ENCODE measurements at regions not wholly inside any gene's neighbourhood (a gene's known extent, or its start where the extent isn't known, plus 50 kb on each side); places are given as distances from the start of the nearest gene placed in this dataset.

DNA sequence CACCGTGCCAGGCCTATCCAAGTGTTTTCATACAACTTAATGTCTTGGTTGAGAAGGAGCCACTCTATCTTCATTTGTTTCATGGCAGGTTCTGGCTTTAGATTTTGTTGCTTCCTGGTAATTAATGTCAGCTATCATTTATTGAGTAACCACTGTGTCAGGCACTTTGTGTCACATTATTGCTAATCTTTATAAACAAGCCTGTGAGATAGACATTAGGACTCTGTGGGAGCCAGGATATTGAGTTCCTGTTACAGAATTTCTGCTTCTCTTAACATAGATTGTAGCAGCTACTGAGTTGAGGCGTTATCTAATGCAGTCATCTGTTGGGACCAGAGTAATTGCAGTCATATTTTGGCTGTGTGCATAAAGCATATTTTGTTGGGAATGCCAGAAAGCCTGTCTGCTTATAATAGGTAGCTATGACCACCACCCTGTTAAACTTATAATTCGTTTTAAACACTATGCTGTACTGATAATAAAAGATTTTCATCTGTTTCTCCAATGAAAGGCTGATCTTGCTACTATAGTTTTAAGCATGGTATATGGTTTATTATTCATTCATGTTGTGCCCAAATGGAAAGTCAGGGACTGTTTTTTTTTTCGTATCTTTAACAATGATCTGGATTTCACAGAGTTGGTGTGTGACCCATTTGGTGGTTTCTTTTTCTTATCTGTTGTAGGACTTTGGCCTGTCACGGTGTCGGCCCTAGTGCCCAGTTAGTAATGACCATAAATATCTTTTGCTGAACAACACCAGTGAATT, 432.6 kb downstream of the PCNX1 start:
- TF ChIP-seq, protein P1, sequence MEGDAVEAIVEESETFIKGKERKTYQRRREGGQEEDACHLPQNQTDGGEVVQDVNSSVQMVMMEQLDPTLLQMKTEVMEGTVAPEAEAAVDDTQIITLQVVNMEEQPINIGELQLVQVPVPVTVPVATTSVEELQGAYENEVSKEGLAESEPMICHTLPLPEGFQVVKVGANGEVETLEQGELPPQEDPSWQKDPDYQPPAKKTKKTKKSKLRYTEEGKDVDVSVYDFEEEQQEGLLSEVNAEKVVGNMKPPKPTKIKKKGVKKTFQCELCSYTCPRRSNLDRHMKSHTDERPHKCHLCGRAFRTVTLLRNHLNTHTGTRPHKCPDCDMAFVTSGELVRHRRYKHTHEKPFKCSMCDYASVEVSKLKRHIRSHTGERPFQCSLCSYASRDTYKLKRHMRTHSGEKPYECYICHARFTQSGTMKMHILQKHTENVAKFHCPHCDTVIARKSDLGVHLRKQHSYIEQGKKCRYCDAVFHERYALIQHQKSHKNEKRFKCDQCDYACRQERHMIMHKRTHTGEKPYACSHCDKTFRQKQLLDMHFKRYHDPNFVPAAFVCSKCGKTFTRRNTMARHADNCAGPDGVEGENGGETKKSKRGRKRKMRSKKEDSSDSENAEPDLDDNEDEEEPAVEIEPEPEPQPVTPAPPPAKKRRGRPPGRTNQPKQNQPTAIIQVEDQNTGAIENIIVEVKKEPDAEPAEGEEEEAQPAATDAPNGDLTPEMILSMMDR (conservative IDR thresholded peaks at IDR 0.05; ENCODE audit: low read depth in 2 of 2), result no peak
- no peak for TF ChIP-seq EZH2 (IDR thresholded peaks at IDR 0.05; ENCODE audit: low read depth, unreplicated experiment)
- no peak for TF ChIP-seq POLR2AphosphoS5 (IDR thresholded peaks at IDR 0.05; ENCODE audit: low read depth)
- TF ChIP-seq CREB1 (CRISPR knock-in tag; IDR thresholded peaks at IDR 0.05; ENCODE audit: low read depth), result no peak
- TF ChIP-seq EZH2phosphoT487 (IDR thresholded peaks at IDR 0.05; ENCODE audit: unreplicated experiment), result no peak
- TF ChIP-seq STAT1 (IDR thresholded peaks at IDR 0.05; ENCODE audit: unreplicated experiment), result no peak

Data from GM23338 (cell line).